Dendritic cell treated with granulocyte-macrophage colony-stimulating factor and Interleukin-4, amounts not matched to agents 40 ng/mL and 50 ng/mL, for 4 days (primary cell): ENCODE measurements at regions not wholly inside any gene's neighbourhood (a gene's known extent, or its start where the extent isn't known, plus 50 kb on each side); places are given as distances from the start of the nearest gene placed in this dataset.

Source experiments
- H3K27ac Mint-ChIP-seq: one replicate; pipeline ENCODE4 v1.8.0; 2022; ENCODE audit warnings: mild to moderate bottlenecking, mixed read lengths
- H3K27me3 Mint-ChIP-seq: one replicate; pipeline ENCODE4 v1.8.0; 2022; ENCODE audit warnings: mild to moderate bottlenecking, mixed read lengths
- H3K36me3 Mint-ChIP-seq: one replicate; pipeline ENCODE4 v1.8.0; 2022; ENCODE audit warnings: low read depth, mixed read lengths
- H3K4me1 Mint-ChIP-seq: one replicate; pipeline ENCODE4 v1.8.0; 2022; ENCODE audit warnings: low read depth, mixed read lengths
- H3K4me3 Mint-ChIP-seq: one replicate; pipeline ENCODE4 v1.8.0; 2022; ENCODE audit warnings: mild to moderate bottlenecking, moderate library complexity, mixed read lengths
- H3K9me3 Mint-ChIP-seq: one replicate; pipeline ENCODE4 v1.8.0; 2022; ENCODE audit warnings: mixed read lengths
- intact Hi-C: fragments of 100-400 bp; cut with micrococcal nuclease; formaldehyde crosslinking; loops from one replicate; pipeline ENCODE4 v1.15.0; 2022

- H3K9me3 Mint-ChIP-seq, result no peaks in the 10 kb centered on the region
- intact Hi-C loops, result no loop called here
- H3K27ac Mint-ChIP-seq, result no peak overlapping the region
- no peak overlapping the region for H3K4me3 Mint-ChIP-seq
- H3K36me3 Mint-ChIP-seq, result no peaks in the 10 kb centered on the region
- H3K27me3 Mint-ChIP-seq, result no peaks in the 10 kb centered on the region
- H3K4me1 Mint-ChIP-seq, result no peaks in the 10 kb centered on the region
Observed at GRCh38 chr4:181951265-181951664, 291.9 kb upstream of the TENM3 start.

- intact Hi-C loops, result no loop called here
- H3K4me1 Mint-ChIP-seq, result no peaks in the 10 kb centered on the region
- H3K36me3 Mint-ChIP-seq, result no peaks in the 10 kb centered on the region
- no peak overlapping the region for H3K4me3 Mint-ChIP-seq
- no peak overlapping the region for H3K27ac Mint-ChIP-seq
- no peaks in the 10 kb centered on the region for H3K9me3 Mint-ChIP-seq
- no peaks in the 10 kb centered on the region for H3K27me3 Mint-ChIP-seq
Observed at GRCh38 chr4:181952478-181952877, 290.7 kb upstream of the TENM3 start.

- Mint-ChIP-seq H3K9me3 (no peaks in the 10 kb centered on the region), H3K27ac (no peak overlapping the region), H3K4me1 (no peaks in the 10 kb centered on the region), H3K4me3 (no peak overlapping the region), H3K27me3 (no peaks in the 10 kb centered on the region), H3K36me3 (no peaks in the 10 kb centered on the region)
- intact Hi-C loops, result no loop called here
Observed at GRCh38 chr4:181956512-181956911, 286.7 kb upstream of the TENM3 start.

GRCh38 chr4:181957088-181957487 lies 286.1 kb upstream of the TENM3 start:
- H3K4me1 Mint-ChIP-seq, result no peaks in the 10 kb centered on the region
- intact Hi-C loops, result no loop called here
- no peaks in the 10 kb centered on the region for H3K36me3 Mint-ChIP-seq
- H3K9me3 Mint-ChIP-seq, result no peaks in the 10 kb centered on the region
- H3K27ac Mint-ChIP-seq, result no peak overlapping the region
- no peaks in the 10 kb centered on the region for H3K27me3 Mint-ChIP-seq
- no peak overlapping the region for H3K4me3 Mint-ChIP-seq

- intact Hi-C loops, result no loop called here
- Mint-ChIP-seq H3K36me3 (no peaks in the 10 kb centered on the region), H3K4me1 (no peaks in the 10 kb centered on the region), H3K9me3 (no peaks in the 10 kb centered on the region), H3K4me3 (no peak overlapping the region), H3K27me3 (no peaks in the 10 kb centered on the region), H3K27ac (no peak overlapping the region)
Observed at GRCh38 chr4:181958446-181958845, 284.8 kb upstream of the TENM3 start.

- H3K27me3 Mint-ChIP-seq, result no peaks in the 10 kb centered on the region
- no peaks in the 10 kb centered on the region for H3K4me1 Mint-ChIP-seq
- H3K36me3 Mint-ChIP-seq, result no peaks in the 10 kb centered on the region
Observed at GRCh38 chr4:181959121-181959520, 284.1 kb upstream of the TENM3 start.

GRCh38 chr4:181960384-181960783 lies 282.8 kb upstream of the TENM3 start:
- Mint-ChIP-seq H3K4me3 (no peak overlapping the region), H3K27ac (no peak overlapping the region), H3K4me1 (no peaks in the 10 kb centered on the region), H3K9me3 (no peaks in the 10 kb centered on the region), H3K36me3 (no peaks in the 10 kb centered on the region), H3K27me3 (no peaks in the 10 kb centered on the region)
- intact Hi-C loops, result no loop called here

More at GRCh38 chr4:181959121-181959520, 284.1 kb upstream of the TENM3 start:
- Mint-ChIP-seq H3K27ac (no peak overlapping the region), H3K9me3 (no peaks in the 10 kb centered on the region), H3K4me3 (no peak overlapping the region)
- intact Hi-C loops, result no loop called here

- no peaks in the 10 kb centered on the region for H3K36me3 Mint-ChIP-seq
- intact Hi-C loops, result no loop called here
- peaks cover 9% of the 10 kb centered on the region for H3K9me3 Mint-ChIP-seq
- no peak overlapping the region for H3K4me3 Mint-ChIP-seq
- no peaks in the 10 kb centered on the region for H3K27me3 Mint-ChIP-seq
- no peak overlapping the region for H3K27ac Mint-ChIP-seq
- no peaks in the 10 kb centered on the region for H3K4me1 Mint-ChIP-seq
Observed at GRCh38 chr4:181962321-181962720, 280.9 kb upstream of the TENM3 start.

- peaks cover 9% of the 10 kb centered on the region for H3K9me3 Mint-ChIP-seq
- no peaks in the 10 kb centered on the region for H3K36me3 Mint-ChIP-seq
- H3K27me3 Mint-ChIP-seq, result no peaks in the 10 kb centered on the region
- intact Hi-C loops, result no loop called here
- no peak overlapping the region for H3K27ac Mint-ChIP-seq
- H3K4me1 Mint-ChIP-seq, result no peaks in the 10 kb centered on the region
- H3K4me3 Mint-ChIP-seq, result no peak overlapping the region
Observed at GRCh38 chr4:181964731-181965130, 278.5 kb upstream of the TENM3 start.

- H3K36me3 Mint-ChIP-seq, result no peaks in the 10 kb centered on the region
- peaks cover 9% of the 10 kb centered on the region for H3K9me3 Mint-ChIP-seq
- intact Hi-C loops, result no loop called here
- H3K4me1 Mint-ChIP-seq, result peaks cover 2% of the 10 kb centered on the region
- no peak overlapping the region for H3K27ac Mint-ChIP-seq
- no peaks in the 10 kb centered on the region for H3K27me3 Mint-ChIP-seq
- H3K4me3 Mint-ChIP-seq, result no peak overlapping the region
Observed at GRCh38 chr4:181966104-181966551, 277.1 kb upstream of the TENM3 start.

GRCh38 chr4:181967401-181967800 lies 275.8 kb upstream of the TENM3 start:
- H3K9me3 Mint-ChIP-seq, result peaks cover 9% of the 10 kb centered on the region
- no peak overlapping the region for H3K4me3 Mint-ChIP-seq
- intact Hi-C loops, result no loop called here
- no peaks in the 10 kb centered on the region for H3K36me3 Mint-ChIP-seq
- peaks cover 10% of the 10 kb centered on the region for H3K4me1 Mint-ChIP-seq
- no peak overlapping the region for H3K27ac Mint-ChIP-seq
- H3K27me3 Mint-ChIP-seq, result no peaks in the 10 kb centered on the region

GRCh38 chr4:181968371-181968770 lies 274.8 kb upstream of the TENM3 start:
- H3K9me3 Mint-ChIP-seq, result peaks cover 9% of the 10 kb centered on the region
- H3K36me3 Mint-ChIP-seq, result no peaks in the 10 kb centered on the region
- no peak overlapping the region for H3K4me3 Mint-ChIP-seq
- no peak overlapping the region for H3K27ac Mint-ChIP-seq
- peaks cover 10% of the 10 kb centered on the region for H3K4me1 Mint-ChIP-seq
- intact Hi-C loops, result no loop called here
- H3K27me3 Mint-ChIP-seq, result no peaks in the 10 kb centered on the region

- H3K4me1 Mint-ChIP-seq, result peaks cover 10% of the 10 kb centered on the region
- H3K27me3 Mint-ChIP-seq, result no peaks in the 10 kb centered on the region
- no peak overlapping the region for H3K27ac Mint-ChIP-seq
- intact Hi-C loops, result no loop called here
- no peaks in the 10 kb centered on the region for H3K36me3 Mint-ChIP-seq
- H3K4me3 Mint-ChIP-seq, result no peak overlapping the region
- peaks cover 9% of the 10 kb centered on the region for H3K9me3 Mint-ChIP-seq
Observed at GRCh38 chr4:181969151-181969550, 274.1 kb upstream of the TENM3 start.

GRCh38 chr4:181970366-181970765 lies 272.8 kb upstream of the TENM3 start:
- Mint-ChIP-seq H3K9me3 (peaks cover 18% of the 10 kb centered on the region), H3K27ac (no peak overlapping the region), H3K4me1 (peaks cover 10% of the 10 kb centered on the region), H3K4me3 (no peak overlapping the region), H3K36me3 (no peaks in the 10 kb centered on the region), H3K27me3 (no peaks in the 10 kb centered on the region)
- intact Hi-C loops, result no loop called here

GRCh38 chr4:181971411-181971810 lies 271.8 kb upstream of the TENM3 start:
- intact Hi-C loops, result no loop called here
- Mint-ChIP-seq H3K27me3 (no peaks in the 10 kb centered on the region), H3K4me1 (peaks cover 10% of the 10 kb centered on the region), H3K27ac (no peak overlapping the region), H3K9me3 (peaks cover 28% of the 10 kb centered on the region), H3K36me3 (no peaks in the 10 kb centered on the region), H3K4me3 (peak overlapping the region; percentile 39)
